Effector memory CD8-positive, alpha-beta T cell (primary cell): ENCODE measurements at regions not wholly inside any gene's neighbourhood (a gene's known extent, or its start where the extent isn't known, plus 50 kb on each side); places are given as distances from the start of the nearest gene placed in this dataset.
A peak's percentile ranks its signal among the peaks of the same experiment; 100 is the strongest.

Experiments
- ATAC-seq: fragments of 150-1000 bp; cut with Tn5 transposase; replicated peaks from 2 replicates; pipeline ENCODE4 v1.10.0; 2021; ENCODE audit warnings: mild to moderate bottlenecking, moderate library complexity
- DNase-seq, 3 experiments: peaks; one replicate each; pipeline ENCODE4 v3.0.0; 2021
- H3K27ac Mint-ChIP-seq, 2 donors: one replicate each; pipeline ENCODE4 v1.8.0; 2022; ENCODE audit warnings: mild to moderate bottlenecking in 2 of 2, mixed read lengths in 2 of 2, moderate library complexity in 2 of 2
- H3K27me3 Mint-ChIP-seq, 2 donors: one replicate each; pipeline ENCODE4 v1.8.0; 2022; ENCODE audit warnings: mixed read lengths in 2 of 2
- H3K36me3 Mint-ChIP-seq: one replicate; pipeline ENCODE4 v1.8.0; 2022; ENCODE audit warnings: mild to moderate bottlenecking, moderate library complexity, mixed read lengths; ENCODE audit not compliant: insufficient read depth
- H3K4me1 Mint-ChIP-seq, 2 donors: one replicate each; pipeline ENCODE4 v1.8.0; 2022; ENCODE audit warnings: low read depth in 2 of 2, mixed read lengths in 2 of 2
- H3K4me3 Mint-ChIP-seq, 2 donors: one replicate each; pipeline ENCODE4 v1.8.0; 2022; ENCODE audit warnings: mild to moderate bottlenecking in 2 of 2, mixed read lengths in 2 of 2, moderate library complexity in 2 of 2
- H3K9me3 Mint-ChIP-seq, 2 donors: one replicate each; pipeline ENCODE4 v1.8.0; 2022; ENCODE audit warnings: mixed read lengths in 2 of 2

DNA sequence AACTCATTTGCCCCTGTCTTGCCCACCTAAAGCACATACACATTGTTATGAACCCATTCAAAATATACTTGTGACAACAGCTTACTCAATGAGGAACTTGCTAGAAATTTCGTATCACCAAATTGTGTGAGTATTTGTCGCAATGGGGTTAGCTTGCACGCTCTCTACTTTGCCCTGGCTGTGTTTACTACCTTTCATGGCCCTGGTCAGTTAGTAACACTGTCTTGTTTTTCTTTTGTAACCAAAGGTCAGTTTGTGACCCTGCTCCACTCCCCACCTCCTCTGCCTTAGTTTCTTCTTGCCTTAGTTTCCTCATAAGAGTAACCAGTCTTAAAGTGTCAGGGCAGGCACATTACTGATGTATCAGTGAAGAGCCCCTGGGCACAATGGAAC, 205.8 kb upstream of the EEA1 start:
- Mint-ChIP-seq H3K4me1 (peaks cover 0 to 2% of the 10 kb centered on the region in 2 donors), H3K27me3 (peaks cover 0 to 12% of the 10 kb centered on the region in 2 donors), H3K27ac (peak overlapping the region in 1 of 2 donors; percentile 55), H3K4me3 (no peak overlapping the region), H3K9me3 (no peaks in the 10 kb centered on the region), H3K36me3 (no peaks in the 10 kb centered on the region)
- no peak for DNase-seq
- ATAC-seq = no peak

DNA sequence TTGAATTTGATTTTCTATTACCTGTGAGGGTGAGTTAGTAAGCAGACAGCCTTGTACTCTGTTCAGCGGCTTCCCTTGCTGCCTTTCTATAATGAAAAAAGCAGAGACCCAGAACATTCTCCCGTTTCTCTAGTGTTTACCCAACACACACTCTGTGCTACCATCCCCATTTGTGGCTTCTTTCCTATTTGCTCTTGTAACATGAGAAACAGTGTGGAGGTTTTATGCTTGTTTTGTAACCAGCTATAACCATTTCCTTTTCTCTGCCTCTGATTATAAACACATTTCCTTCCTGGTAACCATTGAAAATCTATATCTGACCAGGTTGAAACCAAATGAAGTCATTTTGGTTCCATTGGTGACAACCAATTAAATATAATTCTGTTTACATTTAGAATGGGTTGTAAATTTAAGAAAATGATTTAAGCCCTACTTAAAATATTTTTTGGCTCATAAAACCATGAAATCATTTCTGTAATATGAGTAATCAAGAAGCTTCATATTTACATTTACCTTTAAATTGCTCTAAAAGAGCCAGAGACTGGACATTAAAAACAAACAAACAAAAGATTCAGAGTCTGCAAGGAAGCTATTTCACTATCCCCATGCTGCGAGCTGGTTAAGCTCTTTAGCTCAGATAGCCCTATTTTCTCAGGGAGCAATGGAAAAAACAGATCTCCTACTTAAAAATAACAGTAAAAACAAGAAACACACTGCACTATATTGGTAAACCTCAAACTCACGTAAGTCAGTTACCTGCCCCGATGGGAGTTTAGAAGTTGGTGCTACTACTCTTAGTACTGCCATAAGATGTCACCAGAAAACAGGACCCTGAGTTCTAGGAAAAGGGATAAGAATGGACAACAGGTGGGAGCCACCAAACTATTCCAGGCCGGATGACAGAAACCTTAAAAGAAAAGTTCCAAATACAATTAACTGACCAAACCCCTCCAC, 206.5 kb upstream of the EEA1 start:
- Mint-ChIP-seq H3K27ac (peak overlapping the region in 1 of 2 donors; percentile 55), H3K4me1 (peaks cover 0 to 2% of the 10 kb centered on the region in 2 donors), H3K27me3 (peaks cover 0 to 12% of the 10 kb centered on the region in 2 donors), H3K9me3 (no peaks in the 10 kb centered on the region), H3K36me3 (no peaks in the 10 kb centered on the region), H3K4me3 (no peak overlapping the region)
- no peak for ATAC-seq
- DNase-seq = no peak

DNA sequence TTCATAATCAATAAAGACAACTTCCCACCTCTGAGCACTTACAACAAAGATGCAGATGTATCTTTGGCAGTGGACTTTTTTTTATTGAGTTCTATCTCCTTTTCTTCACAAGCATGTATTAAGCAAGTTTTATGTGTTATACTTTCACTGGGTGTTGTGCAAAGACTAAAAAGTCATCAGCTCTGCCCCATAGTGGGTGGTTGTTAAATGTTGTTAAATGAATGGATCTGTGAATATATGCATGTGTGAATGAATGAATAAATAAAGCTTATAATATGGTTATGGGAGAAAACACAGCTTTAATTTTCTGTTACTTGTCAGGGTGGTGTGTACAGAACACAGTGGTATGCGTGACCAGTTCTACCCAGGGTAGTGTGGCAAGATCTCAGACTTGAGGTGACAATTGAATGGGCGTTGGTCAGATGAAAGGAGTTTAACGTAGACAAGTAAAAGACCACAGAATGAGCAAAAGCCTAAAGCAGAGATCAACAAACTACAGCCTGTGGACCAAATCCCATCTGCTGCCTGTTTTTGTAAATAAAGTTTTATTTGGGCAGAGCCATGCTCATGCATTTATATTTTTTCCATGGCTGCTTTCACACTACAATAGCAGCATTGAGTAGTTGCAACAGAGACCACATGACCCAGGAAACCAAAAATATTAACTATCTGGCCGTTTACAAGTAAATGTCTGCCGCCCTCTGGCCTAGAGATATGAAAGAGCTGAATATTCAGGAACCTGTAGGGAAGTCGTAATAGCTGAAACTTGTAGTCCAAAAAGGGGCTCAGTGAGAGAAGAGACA, 207.4 kb upstream of the EEA1 start:
- Mint-ChIP-seq H3K4me1 (peaks cover 0 to 2% of the 10 kb centered on the region in 2 donors), H3K4me3 (no peak overlapping the region), H3K27ac (no peak overlapping the region), H3K36me3 (no peaks in the 10 kb centered on the region), H3K9me3 (no peaks in the 10 kb centered on the region), H3K27me3 (peaks cover 0 to 12% of the 10 kb centered on the region in 2 donors)
- ATAC-seq (no peak), DNase-seq (no peak)

DNA sequence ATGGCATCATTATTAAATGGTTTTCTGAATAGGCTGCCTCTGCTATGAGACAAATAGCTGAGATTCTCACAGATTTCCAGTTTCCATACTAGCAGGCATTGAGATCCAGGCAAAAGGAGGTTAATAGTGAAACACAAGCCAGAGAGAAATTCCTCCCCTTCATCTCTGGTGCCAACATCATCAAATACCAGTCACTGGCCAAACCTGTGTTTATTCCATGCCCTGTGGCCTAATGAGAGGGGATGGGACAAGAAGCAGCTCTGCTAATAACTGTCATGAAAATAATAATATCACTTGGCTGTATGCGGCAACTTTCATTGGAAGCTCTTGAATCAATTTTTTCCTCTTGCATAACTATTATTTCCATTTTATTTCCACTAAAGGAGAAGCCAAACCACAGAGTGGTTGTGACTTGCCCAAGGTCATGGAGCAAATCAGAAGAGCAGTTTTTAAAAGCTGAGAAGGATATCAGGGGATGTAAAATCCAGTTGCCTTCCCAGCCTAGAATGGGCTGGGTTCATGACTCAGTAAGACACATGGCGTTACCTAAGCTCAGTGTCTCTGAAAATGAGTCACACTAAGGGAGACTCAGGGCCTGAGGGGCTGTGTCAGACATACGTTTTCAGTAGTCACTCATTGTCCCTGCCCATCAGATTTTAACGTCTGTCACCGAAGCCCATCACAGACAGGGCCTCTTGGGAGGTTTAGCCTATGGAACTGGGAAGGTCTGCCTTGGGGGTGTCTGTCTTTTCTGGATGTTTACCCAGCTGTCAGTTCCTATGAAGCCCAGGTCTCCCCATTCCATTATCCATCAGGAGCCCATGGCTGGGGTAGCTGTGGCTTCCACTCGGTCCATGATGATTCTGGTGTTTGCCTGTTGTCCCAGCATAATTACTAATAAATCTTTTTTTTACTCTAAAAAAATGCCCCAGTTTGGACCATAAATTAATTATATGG, 208.8 kb upstream of the EEA1 start:
- H3K27me3 Mint-ChIP-seq = peaks cover 0 to 12% of the 10 kb centered on the region in 2 donors
- DNase-seq (no peak), ATAC-seq (no peak)
- no peaks in the 10 kb centered on the region for H3K9me3 Mint-ChIP-seq
- H3K4me3 Mint-ChIP-seq = no peak overlapping the region
- H3K27ac Mint-ChIP-seq = no peak overlapping the region
- peaks cover 0 to 2% of the 10 kb centered on the region in 2 donors for H3K4me1 Mint-ChIP-seq
- H3K36me3 Mint-ChIP-seq = no peaks in the 10 kb centered on the region

DNA sequence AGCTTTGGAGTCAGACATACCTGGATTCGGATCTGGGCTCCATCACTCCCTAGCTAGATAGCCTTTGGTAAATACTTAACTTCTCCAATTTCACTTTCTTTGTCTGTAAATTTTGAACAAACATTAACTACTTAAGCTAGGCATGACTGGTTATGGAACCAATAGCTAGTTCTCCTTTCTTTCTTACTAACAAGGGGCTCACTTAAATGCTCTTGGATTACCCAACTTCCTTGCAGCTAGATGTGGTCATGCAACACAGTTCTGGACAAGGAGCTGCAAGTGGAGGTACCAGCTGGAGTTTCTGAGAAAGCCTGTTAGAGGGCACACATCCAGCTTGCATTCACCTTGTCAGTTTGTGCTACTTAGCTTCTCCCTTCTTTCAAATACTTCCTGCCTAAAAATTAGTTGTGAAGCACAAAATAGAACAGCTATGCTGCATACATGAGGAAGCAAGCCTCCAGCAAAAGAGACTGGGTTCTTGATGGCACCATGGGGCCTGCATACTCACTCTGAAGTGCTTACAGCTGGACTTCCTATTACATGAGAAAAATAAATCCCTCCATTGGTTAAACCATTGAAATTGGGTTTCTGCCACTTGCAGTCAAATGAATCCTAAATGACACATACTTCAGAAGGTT, 210.1 kb upstream of the EEA1 start:
- DNase-seq (no peak), ATAC-seq (no peak)
- peaks cover 0 to 12% of the 10 kb centered on the region in 2 donors for H3K27me3 Mint-ChIP-seq
- no peak overlapping the region for H3K27ac Mint-ChIP-seq
- H3K4me1 Mint-ChIP-seq = peaks cover 0 to 2% of the 10 kb centered on the region in 2 donors
- no peaks in the 10 kb centered on the region for H3K9me3 Mint-ChIP-seq
- H3K36me3 Mint-ChIP-seq = no peaks in the 10 kb centered on the region
- H3K4me3 Mint-ChIP-seq = no peak overlapping the region

DNA sequence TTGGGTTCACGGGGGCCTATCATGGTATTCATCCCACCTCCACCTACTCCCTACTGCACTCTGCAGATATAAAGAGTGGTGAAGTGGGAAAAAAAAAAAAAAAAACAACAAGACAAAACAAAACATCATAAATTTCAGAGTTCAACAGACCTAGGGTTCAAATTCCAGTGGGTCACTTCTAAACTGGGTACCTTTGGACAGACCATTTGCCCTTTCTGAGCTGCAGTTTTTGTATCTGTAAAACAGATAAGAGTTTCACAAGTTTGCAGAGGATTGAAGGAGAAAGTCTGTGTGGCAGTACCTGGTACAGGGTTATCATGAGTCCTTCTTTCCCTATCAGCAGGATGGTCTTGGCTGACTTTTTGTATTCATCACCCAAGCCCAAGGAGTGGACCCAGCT, 211.2 kb upstream of the EEA1 start:
- H3K27ac Mint-ChIP-seq = no peak overlapping the region
- H3K27me3 Mint-ChIP-seq = peaks cover 0 to 7% of the 10 kb centered on the region in 2 donors
- H3K9me3 Mint-ChIP-seq = no peaks in the 10 kb centered on the region
- peaks cover 0 to 1% of the 10 kb centered on the region in 2 donors for H3K4me1 Mint-ChIP-seq
- no peak for DNase-seq
- H3K4me3 Mint-ChIP-seq = no peak overlapping the region
- no peak for ATAC-seq
- H3K36me3 Mint-ChIP-seq = no peaks in the 10 kb centered on the region

DNA sequence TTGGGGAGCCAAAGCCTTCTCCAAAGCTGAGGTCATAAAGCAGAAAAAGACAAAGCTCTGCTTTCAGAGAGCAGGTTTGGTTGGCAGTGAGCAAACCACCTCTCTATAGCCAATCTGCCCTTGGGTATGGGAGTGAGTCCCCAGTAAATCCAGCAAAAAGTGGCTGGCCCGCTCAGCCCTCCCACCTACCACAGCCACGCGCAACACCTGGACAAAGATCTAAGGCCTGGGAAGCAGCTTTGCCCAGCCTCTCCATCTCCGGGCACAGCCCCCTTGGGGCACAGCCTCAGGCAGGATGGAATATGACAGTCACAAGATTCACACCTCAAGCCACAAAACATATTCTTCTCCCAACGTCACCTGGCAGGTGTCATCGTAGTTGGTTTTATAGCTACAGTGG, 211.7 kb upstream of the EEA1 start:
- Mint-ChIP-seq H3K9me3 (no peaks in the 10 kb centered on the region), H3K27ac (no peak overlapping the region), H3K4me3 (no peak overlapping the region)

DNA sequence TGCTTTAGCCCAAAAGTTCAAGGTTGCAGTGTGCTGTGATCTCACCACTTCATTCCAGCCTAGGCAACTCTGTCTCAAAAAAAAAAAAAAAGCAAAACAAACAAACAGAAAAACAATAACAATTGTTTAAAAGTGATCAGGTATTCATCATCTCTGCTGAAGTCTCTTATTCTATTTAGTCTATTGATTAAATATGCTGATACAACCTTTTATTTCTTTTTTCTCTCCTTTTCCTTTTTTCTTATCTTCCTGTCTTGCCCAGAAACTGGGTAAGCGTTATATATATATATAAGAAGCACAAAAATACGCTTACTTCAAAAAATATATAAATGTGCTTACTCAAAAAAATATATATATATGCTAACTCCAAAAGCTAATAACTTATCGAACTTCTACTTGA, 213.8 kb upstream of the EEA1 start:
- Mint-ChIP-seq H3K4me1 (no peaks in the 10 kb centered on the region), H3K4me3 (no peak overlapping the region), H3K27ac (no peak overlapping the region), H3K9me3 (no peaks in the 10 kb centered on the region), H3K27me3 (peaks cover 2 to 5% of the 10 kb centered on the region in 2 donors), H3K36me3 (no peaks in the 10 kb centered on the region)
- no peak for DNase-seq
- ATAC-seq = no peak

More for the DNA sequence above, 211.7 kb upstream of the EEA1 start:
- Mint-ChIP-seq H3K4me1 (no peaks in the 10 kb centered on the region), H3K36me3 (no peaks in the 10 kb centered on the region), H3K27me3 (peaks cover 0 to 7% of the 10 kb centered on the region in 2 donors)
- DNase-seq (no peak), ATAC-seq (no peak)

DNA sequence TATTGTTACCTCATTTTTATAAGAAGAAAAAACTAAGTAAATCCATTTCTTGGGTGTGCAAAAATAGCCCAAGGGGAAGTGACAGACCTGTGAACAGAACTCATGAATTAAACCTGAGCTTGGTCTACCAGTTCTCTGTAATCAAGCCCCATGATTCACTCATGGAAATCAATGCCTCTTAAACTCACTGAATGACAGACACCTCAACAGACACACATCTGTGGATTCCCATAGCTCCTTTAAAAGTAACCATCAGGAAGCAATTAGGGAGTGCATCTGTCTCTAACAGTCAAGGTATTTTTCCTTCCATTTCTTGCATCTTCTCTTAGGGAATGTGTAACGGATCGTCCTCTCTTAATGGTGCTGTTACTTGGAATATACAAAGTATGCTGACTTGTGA, 215.0 kb upstream of the EEA1 start:
- H3K36me3 Mint-ChIP-seq = no peaks in the 10 kb centered on the region
- H3K4me3 Mint-ChIP-seq = no peak overlapping the region
- ATAC-seq (no peak), DNase-seq (no peak)
- H3K9me3 Mint-ChIP-seq = no peaks in the 10 kb centered on the region
- H3K4me1 Mint-ChIP-seq = no peaks in the 10 kb centered on the region
- no peak overlapping the region for H3K27ac Mint-ChIP-seq
- H3K27me3 Mint-ChIP-seq = peaks cover 11 to 14% of the 10 kb centered on the region in 2 donors

DNA sequence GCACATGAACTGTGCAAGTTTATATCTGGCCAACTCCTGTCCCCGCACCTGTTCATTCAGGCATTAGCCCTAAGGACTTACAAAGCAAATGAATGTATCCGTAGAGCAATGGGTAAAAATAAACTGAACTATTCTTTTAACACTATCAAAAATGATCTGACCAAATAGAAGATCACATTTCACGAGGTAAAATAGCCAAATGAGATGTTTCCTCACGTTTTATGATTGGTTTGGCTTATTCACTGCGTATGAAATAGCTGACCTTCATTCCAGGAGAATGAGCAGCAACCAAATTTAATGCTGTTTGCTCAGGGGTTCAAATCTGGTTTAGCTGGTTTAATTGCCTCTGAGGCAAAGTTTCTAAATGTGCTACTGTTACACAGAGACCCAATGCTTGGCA, 216.0 kb upstream of the EEA1 start:
- no peaks in the 10 kb centered on the region for H3K4me1 Mint-ChIP-seq
- H3K27ac Mint-ChIP-seq = no peak overlapping the region
- H3K27me3 Mint-ChIP-seq = peaks cover 11 to 15% of the 10 kb centered on the region in 2 donors
- no peaks in the 10 kb centered on the region for H3K36me3 Mint-ChIP-seq
- H3K4me3 Mint-ChIP-seq = no peak overlapping the region
- ATAC-seq (no peak), DNase-seq (no peak)
- H3K9me3 Mint-ChIP-seq = no peaks in the 10 kb centered on the region

DNA sequence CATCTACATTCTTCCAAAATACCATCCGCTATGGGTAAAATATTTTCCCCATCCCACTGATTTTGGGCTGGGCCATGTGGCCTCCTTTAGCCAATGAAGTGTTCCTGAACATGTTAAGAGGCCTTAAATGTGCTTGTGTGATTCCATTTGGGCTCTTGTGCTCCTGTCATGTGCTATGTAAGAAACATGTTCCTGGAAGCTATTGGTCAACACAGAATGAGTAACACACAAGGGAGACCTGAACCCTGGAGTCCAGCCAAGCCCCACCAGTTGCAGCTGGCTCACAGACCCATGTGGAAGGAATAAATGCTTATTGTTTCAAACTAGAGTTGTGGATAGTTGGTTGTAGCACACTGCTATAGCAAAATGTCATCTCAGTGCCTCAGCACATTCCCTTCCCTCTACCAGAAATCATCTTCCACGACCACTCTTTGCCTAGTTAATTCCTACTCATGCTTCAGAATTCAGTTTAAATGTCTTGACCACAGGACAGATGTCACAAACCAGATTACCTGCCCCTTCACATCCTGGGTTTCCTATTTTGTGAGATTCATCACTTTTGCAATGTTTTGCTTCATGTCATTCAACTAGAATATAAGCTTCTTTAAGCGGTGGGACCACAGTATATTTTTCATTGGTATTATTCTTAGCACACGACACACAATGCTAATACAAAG, 217.3 kb upstream of the EEA1 start:
- ATAC-seq (no peak), DNase-seq (no peak)
- no peak overlapping the region for H3K4me3 Mint-ChIP-seq
- no peaks in the 10 kb centered on the region for H3K36me3 Mint-ChIP-seq
- H3K4me1 Mint-ChIP-seq = no peaks in the 10 kb centered on the region
- peaks cover 11 to 15% of the 10 kb centered on the region in 2 donors for H3K27me3 Mint-ChIP-seq
- H3K9me3 Mint-ChIP-seq = no peaks in the 10 kb centered on the region
- no peak overlapping the region for H3K27ac Mint-ChIP-seq

DNA sequence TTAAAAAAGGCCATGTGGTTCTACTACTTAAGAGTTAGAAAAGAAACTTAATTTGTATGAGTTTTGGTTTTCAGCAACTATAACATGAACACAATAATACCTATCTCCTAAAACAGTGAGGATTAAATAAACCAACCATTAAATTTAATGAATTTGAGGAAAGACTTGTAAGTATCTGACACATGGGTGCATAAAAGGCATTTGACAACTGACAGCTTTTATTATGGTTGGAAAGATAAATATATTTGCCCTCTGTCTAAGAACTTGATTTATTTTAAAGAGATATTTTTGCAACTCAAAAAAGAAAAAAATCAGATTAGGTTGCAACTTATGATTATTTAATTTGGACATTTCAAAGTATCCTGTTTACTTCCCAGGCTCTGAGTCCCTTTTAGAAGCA, 217.9 kb upstream of the EEA1 start:
- Mint-ChIP-seq H3K4me3 (no peak overlapping the region), H3K4me1 (no peaks in the 10 kb centered on the region), H3K9me3 (no peaks in the 10 kb centered on the region), H3K36me3 (no peaks in the 10 kb centered on the region), H3K27me3 (peaks cover 11 to 15% of the 10 kb centered on the region in 2 donors), H3K27ac (no peak overlapping the region)
- no peak for DNase-seq
- ATAC-seq = no peak
